Muscle of arm (tissue), 1 donor: ENCODE measurements at regions not wholly inside any gene's neighbourhood (a gene's known extent, or its start where the extent isn't known, plus 50 kb on each side); places are given as distances from the start of the nearest gene placed in this dataset.
"Not testable (repeated sequence)": the region's sequence is repeated elsewhere in the genome, so short reads cannot be mapped to it uniquely, and the experiment has no call there.

Experiments
- DNase-seq: peaks from one replicate; pipeline ENCODE4 v3.0.0-alpha.2; 2013

GRCh38 chr6:28658475-28659249 lies 133.0 kb downstream of the GPX5 start:
- no peak for DNase-seq

- DNase-seq, result no peak
These were observed 133.5 kb downstream of the GPX5 start for GRCh38 chr6:28659250-28659566.

GRCh38 chr6:28661097-28661713 lies 135.5 kb downstream of the GPX5 start:
- DNase-seq, result no peak

GRCh38 chr6:28664870-28665396 lies 139.3 kb downstream of the GPX5 start:
- DNase-seq, result no peak

DNA sequence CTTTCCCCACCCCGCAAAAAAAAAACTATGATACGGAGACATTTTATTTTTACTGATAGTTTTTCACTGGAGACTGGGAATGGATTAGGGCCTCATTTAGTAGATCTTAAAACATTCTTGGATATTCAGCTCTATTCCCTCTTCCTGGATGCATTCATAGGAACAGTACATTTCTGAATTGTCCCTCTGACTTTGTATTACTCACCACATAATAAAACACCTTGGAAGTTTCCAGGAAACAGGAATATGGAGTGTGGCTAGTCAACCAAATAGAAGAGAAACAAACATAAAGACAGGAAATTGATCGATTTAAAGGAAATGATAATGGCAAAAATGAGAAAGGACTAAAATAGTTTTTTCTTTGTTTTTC lies 147.7 kb downstream of the GPX5 start:
- no peak for DNase-seq

DNA sequence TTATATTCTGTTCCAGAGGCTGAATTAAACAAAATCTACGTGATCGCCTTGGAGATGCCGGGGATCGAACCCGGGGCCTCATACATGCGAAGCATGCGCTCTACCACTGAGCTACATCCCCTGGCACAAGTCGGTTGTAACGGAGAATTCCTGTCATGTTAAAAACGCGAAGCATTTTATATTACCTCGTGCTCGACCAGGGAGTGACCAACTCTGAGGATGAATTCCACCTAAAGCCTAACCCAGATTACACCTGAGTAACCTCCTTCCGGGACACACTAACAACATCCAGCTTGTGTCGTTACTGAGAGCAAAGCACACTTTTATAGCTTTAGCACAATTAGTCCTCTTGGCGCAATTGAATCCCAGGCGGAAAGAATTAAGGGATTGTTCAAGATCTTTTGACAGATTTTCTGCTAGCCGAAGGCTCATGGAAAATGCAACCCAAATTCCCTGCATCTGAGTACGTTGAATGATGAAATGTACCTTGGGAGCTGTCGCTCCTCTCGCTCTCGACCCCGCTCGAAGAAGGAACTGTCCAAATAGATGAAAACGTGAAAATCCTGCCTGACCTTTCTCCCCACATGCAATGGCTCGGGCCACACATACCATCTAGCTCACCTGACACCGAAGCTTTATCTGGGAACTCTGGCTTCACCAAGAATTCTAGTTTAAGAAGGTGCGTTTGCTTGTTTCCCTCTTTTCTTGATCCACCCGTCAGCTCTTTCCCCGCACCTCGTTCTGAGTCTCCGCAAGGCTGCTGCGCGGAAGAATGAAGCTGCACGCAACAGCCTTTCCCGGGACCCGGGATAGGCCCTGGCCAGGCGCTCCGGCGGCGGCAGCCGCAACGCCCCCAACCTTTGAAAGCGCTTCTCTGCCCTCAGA lies 148.3 kb downstream of the GPX5 start:
- DNase-seq, result no peak

GRCh38 chr6:28675600-28675999 lies 149.9 kb downstream of the GPX5 start:
- DNase-seq, result no peak

GRCh38 chr6:28682542-28682941 lies 156.9 kb downstream of the GPX5 start:
- DNase-seq, result no peak

DNA sequence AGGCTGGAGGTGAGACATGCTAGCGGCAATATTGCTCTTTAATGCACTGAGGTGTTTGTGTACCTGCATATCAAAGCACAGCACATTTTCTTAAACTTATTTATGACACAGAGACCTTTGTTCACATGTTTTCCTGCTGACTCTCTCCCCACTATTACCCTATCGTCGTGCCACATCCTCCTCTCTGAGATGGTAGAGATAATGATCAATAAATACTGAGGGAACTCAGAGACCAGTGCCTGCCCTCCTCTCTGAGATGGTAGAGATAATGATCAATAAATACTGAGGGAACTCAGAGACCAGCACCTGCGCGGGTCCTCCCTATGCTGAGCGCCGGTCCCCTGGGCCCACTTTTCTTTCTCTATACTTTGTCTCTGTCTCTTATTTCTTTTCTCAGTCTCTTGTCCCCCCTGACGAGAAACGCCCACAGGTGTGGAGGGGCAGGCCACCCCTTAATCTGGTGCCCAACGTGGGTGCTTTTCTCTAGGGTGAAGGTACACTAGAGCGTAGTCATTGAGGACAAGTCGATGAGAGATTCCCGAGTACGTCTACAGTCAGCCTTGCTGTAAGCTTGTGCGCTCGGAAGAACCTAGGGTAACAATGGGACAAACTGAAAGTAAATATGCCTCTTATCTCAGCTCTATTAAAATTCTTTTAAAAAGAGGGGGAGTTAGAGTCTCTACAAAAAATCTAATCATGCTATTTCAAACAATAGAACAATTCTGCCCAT lies 157.4 kb downstream of the GPX5 start:
- not testable (repeated sequence) for DNase-seq

DNA sequence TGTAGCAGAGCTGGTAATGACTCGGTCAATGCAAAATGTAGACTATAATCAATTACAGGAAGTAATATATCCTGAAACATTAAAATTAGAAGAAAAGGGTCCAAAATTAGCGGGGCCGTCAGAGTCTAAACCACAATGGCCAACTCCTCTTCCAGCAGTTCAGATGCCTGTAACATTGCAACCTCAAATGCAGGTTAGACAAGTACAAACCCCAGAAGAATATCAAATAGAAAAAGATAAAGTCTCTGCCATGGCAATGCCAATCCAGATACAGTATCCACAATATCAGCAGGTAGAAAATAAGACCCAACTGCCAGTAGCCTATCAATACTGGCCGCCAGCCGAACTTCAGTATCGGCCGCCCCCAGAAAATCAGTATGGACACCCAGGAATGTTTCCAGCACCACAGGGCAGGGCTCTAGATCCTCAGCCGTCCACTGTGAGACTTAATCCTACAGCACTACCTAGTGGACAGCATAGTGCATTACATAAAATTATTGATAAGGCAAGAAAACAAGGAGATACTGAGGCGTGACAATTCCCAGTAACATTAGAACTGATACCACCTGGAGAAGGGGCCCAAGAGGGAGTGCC lies 158.4 kb downstream of the GPX5 start:
- no peak for DNase-seq

DNA sequence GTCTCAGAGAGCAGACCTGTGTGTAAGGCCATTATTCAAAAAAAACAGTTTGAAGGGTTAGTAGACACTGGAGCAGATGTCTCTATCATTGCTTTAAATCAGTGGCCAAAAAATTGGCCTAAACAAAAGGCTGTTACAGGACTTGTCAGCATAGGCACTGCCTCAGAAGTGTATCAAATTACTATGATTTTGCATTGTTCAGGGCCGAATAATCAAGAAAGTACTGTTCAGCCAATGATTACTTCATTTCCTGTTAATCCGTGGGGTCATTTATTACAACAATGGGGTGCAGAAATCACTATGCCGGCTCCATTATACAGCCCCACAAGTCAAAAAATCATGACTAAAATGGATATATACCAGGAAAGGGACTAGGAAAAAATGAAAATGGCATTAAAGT lies 160.3 kb downstream of the GPX5 start:
- DNase-seq, result not testable (repeated sequence)

GRCh38 chr6:28686446-28687027 lies 160.9 kb downstream of the GPX5 start:
- DNase-seq, result peak; percentile 70

DNA sequence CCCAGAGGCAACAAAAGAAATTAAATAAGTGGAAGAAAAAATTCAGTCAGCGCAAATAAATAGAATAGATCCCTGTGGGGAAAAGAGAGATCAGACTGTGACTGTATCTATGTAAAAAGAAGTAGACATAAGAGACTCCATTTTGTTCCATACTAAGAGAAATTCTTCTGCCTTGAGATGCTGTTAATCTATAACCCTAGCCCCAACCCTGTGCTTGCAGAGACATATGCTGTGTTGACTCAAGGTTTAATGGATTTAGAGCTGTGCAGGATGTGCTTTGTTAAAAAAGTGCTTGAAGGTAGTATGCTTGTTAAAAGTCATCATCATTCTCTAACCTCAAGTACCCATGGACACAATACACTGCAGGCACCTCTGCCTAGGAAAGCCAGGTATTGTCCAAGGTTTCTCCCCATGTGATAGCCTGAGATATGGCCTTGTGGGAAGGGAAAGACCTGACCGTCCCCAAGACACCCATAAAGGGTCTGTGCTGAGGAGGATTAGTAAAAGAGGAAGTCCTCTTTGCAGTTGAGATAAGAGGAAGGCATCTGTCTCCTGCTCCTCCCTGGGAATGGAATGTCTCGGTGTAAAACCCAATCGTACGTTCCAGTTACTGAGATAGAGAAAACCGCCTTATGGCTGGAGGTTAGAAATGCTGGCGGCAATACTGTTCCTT lies 161.8 kb downstream of the GPX5 start:
- not testable (repeated sequence) for DNase-seq

GRCh38 chr6:28691991-28692390 lies 166.3 kb downstream of the GPX5 start:
- not testable (repeated sequence) for DNase-seq

- DNase-seq, result no peak
These were observed 167.5 kb downstream of the GPX5 start for GRCh38 chr6:28693033-28693750.

DNA sequence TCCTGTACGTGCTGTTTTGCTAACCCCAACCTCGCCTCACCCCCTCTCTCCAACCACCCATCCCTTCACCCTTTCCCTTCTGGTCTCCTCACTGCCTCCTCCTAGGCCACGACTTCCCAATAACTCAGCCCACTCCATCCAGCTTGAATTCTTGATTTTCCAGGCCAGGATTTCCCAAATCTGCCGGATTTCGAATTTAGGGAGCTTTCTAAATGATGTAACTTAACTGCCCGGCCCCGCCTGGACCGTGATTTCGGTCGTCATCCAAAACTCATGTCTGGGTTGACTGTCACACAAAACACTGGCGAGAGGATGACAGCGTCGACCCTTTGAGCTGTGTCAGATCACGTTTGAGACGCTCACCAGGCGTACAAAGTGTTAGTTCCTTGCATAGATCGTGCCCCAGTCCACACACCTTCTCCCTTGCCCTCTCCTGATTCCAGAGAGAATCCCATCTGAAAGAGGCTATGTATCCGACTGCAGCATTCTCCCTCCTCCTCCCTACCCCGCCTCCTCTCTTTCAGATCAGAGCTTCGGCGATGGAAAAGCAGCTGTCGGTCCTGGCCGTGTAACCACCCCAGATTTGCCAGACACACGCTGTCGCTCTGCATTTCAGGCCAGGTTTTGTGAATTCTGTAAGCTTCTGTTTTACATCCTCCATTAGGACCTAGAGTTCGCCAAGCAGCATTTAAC lies 168.2 kb downstream of the GPX5 start:
- DNase-seq, result no peak

DNA sequence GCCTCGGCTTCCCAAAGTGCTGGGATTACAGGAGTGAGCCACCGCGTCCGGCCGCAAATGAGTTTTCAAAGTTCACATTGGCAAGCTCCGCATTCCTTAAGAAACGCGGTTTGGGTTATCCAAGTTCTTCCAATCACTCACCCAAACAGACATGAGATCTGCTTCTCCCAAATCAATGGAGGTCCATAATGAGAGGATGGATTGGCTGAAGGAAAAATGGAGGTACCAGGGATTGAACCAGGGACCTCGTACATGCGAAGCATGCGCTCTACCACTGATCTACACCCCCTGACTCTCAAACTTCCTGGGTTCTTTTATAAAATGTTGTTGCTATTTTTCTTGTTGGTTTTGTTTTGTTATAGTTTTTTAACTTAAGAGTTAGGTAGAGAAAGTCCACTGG lies 170.0 kb downstream of the GPX5 start:
- DNase-seq, result no peak

DNA sequence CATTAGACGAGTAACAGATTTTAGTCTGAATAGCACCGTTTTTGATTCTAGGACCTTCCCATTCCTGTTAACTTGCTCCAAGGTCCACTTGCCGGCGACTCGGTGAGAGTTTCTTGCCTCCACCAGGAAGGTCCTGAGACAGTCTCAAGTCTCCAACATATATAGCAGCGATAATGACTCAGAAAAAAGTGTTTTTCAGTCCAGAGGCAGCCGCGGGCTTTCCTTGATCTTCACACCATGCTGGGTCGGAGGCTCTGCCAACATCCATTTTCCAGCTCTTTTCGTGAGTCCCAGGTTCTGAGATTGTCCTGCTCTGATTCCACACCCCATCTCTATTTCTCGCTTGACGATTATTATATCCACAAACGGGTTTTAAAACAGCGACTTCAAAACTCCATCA lies 170.5 kb downstream of the GPX5 start:
- DNase-seq, result no peak

GRCh38 chr6:28696682-28697081 lies 171.0 kb downstream of the GPX5 start:
- DNase-seq, result no peak
